Psoas muscle (tissue), 7 donors: ENCODE measurements at regions not wholly inside any gene's neighbourhood (a gene's known extent, or its start where the extent isn't known, plus 50 kb on each side); places are given as distances from the start of the nearest gene placed in this dataset.

Source experiments
- ATAC-seq, 4 donors: fragments of 200-7000 bp; cut with Tn5 transposase; one replicate each; pipeline ENCODE4 v1.9.1; 2020; ENCODE audit warnings: moderate library complexity in 3 of 4, mild to moderate bottlenecking in 2 of 4
- DNase-seq, 2 donors: peaks; one replicate each; pipeline ENCODE4 v3.0.0-alpha.2; 2020
- H3K27ac ChIP-seq: fragments of 200-600 bp; one replicate; pipeline ENCODE4 v1.8.0; 2022
- H3K27me3 ChIP-seq, 3 donors: fragments of 200-600 bp in 1 of 3; one replicate each; pipeline versions ENCODE4 v1.6.1 to v1.8.0; 2013 to 2022; ENCODE audit warnings: low read length in 2 of 3, mild to moderate bottlenecking in 2 of 3, moderate library complexity in 1 of 3; ENCODE audit not compliant: insufficient read depth in 3 of 3
- H3K36me3 ChIP-seq, 2 donors: fragments of 200-600 bp in 1 of 2; one replicate each; pipeline versions ENCODE4 v1.6.1 to v1.8.0; 2013 to 2022; ENCODE audit warnings: low read depth in 1 of 2, mild to moderate bottlenecking in 1 of 2, moderate library complexity in 1 of 2; ENCODE audit not compliant: insufficient read depth in 1 of 2
- H3K4me1 ChIP-seq: fragments of 200-600 bp; one replicate; pipeline ENCODE4 v1.8.0; 2022
- H3K4me3 ChIP-seq: fragments of 200-600 bp; one replicate; pipeline ENCODE4 v1.8.0; 2022; ENCODE audit warnings: mild to moderate bottlenecking
- H3K9me3 ChIP-seq: fragments of 200-600 bp; one replicate; pipeline ENCODE4 v1.8.0; 2022
- CTCF ChIP-seq: fragments of 200-600 bp; IDR thresholded peaks from one replicate; pipeline ENCODE4 v1.8.0; 2022; ENCODE audit warnings: antibody characterized with exemption
- WGBS, 3 donors: extraction: QIAGEN DNeasy Blood & Tissue Kit; methylation state at CpG; one replicate each; pipeline versions ENCODE4 v1.1.6 to v1.1.7; 2013; 5-methylcytosine and 5-hydroxymethylcytosine counted together
- intact Hi-C, 2 donors: fragments of 100-400 bp; cut with DNase I; formaldehyde crosslinking; loops; one replicate each; pipeline versions ENCODE4 v1.11.0 to v1.14.2; 2022
- donor health status: healthy with polysubstance abuse.
- donor health status: DM: no; HTN: no; CAD: no; lungs with moderate emphysema.
- donor health status: Bipolar disorder and iron deficiency.
- donor health status: healthy.
- donor health status: DM: yes; HTN: yes; CAD: no.
- donor health status: DM: no; HTN: no; CAD: no.
- donor health status: DM: yes; HTN: yes; CAD: no.

- intact Hi-C loops: no loop called here
- WGBS, 3 donors: 59 to 65% (median 63%) methylated on average over 2 of the region's 2 CpGs
- H3K4me3 ChIP-seq: no peak overlapping the region
- H3K27me3 ChIP-seq: no peaks in the 10 kb centered on the region
- no peaks in the 10 kb centered on the region for H3K4me1 ChIP-seq
- DNase-seq: no peak
- no peaks in the 10 kb centered on the region for H3K9me3 ChIP-seq
- ATAC-seq: no peak
- no peak overlapping the region for H3K27ac ChIP-seq
- no peak for TF ChIP-seq CTCF
- no peaks in the 10 kb centered on the region for H3K36me3 ChIP-seq
Observed at GRCh38 chr2:193279361-193279760, 1084.6 kb upstream of the TMEFF2 start.

- ATAC-seq: no peak
- intact Hi-C loops: no loop called here
- TF ChIP-seq CTCF: no peak
Observed at GRCh38 chr2:193276988-193277387, 1082.3 kb upstream of the TMEFF2 start.

GRCh38 chr2:193276560-193276959 lies 1081.8 kb upstream of the TMEFF2 start:
- intact Hi-C loops: no loop called here
- H3K36me3 ChIP-seq: no peaks in the 10 kb centered on the region
- ATAC-seq: no peak
- no peaks in the 10 kb centered on the region for H3K4me1 ChIP-seq
- H3K27me3 ChIP-seq: no peaks in the 10 kb centered on the region
- H3K4me3 ChIP-seq: no peak overlapping the region
- no peaks in the 10 kb centered on the region for H3K9me3 ChIP-seq
- no peak overlapping the region for H3K27ac ChIP-seq
- no peak for DNase-seq
- TF ChIP-seq CTCF: no peak
- 96% methylated on average over 16 of the region's 16 CpGs for WGBS, 3 donors

More at GRCh38 chr2:193276988-193277387, 1082.3 kb upstream of the TMEFF2 start:
- no peak overlapping the region for H3K27ac ChIP-seq
- no peak overlapping the region for H3K4me3 ChIP-seq
- WGBS, 3 donors: 81 to 87% (median 85%) methylated on average over 11 of the region's 11 CpGs
- no peaks in the 10 kb centered on the region for H3K36me3 ChIP-seq
- no peaks in the 10 kb centered on the region for H3K9me3 ChIP-seq
- no peak for DNase-seq
- H3K27me3 ChIP-seq: no peaks in the 10 kb centered on the region
- no peaks in the 10 kb centered on the region for H3K4me1 ChIP-seq

- H3K4me1 ChIP-seq: no peaks in the 10 kb centered on the region
- no peak overlapping the region for H3K4me3 ChIP-seq
- no peaks in the 10 kb centered on the region for H3K27me3 ChIP-seq
- no peaks in the 10 kb centered on the region for H3K36me3 ChIP-seq
- H3K9me3 ChIP-seq: no peaks in the 10 kb centered on the region
- no peak for TF ChIP-seq CTCF
- no peak for ATAC-seq
- intact Hi-C loops: no loop called here
- no peak overlapping the region for H3K27ac ChIP-seq
- no peak for DNase-seq
- WGBS, 3 donors: 77 to 81% (median 80%) methylated on average over 6 of the region's 6 CpGs
Observed at GRCh38 chr2:193276069-193276468, 1081.3 kb upstream of the TMEFF2 start.

GRCh38 chr2:193272011-193272410 lies 1077.3 kb upstream of the TMEFF2 start:
- no peak for ATAC-seq
- 84 to 87% (median 84%) methylated on average over 1 of the region's 1 CpG for WGBS, 3 donors
- TF ChIP-seq CTCF: no peak

More at GRCh38 chr2:193272011-193272410, 1077.3 kb upstream of the TMEFF2 start:
- H3K27me3 ChIP-seq: no peaks in the 10 kb centered on the region
- no peaks in the 10 kb centered on the region for H3K9me3 ChIP-seq
- intact Hi-C loops: no loop called here
- no peak overlapping the region for H3K27ac ChIP-seq
- no peaks in the 10 kb centered on the region for H3K36me3 ChIP-seq
- DNase-seq: no peak
- no peaks in the 10 kb centered on the region for H3K4me1 ChIP-seq
- H3K4me3 ChIP-seq: no peak overlapping the region
